COLO668 (cell line): ENCODE measurements at regions not wholly inside any gene's neighbourhood (a gene's known extent, or its start where the extent isn't known, plus 50 kb on each side); places are given as distances from the start of the nearest gene placed in this dataset.
A peak's percentile ranks its signal among the peaks of the same experiment; 100 is the strongest.

ENCODE experiments used
- DNase-seq: peaks from one replicate; lab custom pipeline; 2025; ENCODE audit not compliant: unreplicated experiment; lab: John Stamatoyannopoulos, UW

- DNase-seq, result no peak
Observed at GRCh38 chr4:163621821-163622220, 127.3 kb downstream of the TMA16 start.

GRCh38 chr4:163622379-163623035 lies 128.0 kb downstream of the TMA16 start:
- no peak for DNase-seq

DNA sequence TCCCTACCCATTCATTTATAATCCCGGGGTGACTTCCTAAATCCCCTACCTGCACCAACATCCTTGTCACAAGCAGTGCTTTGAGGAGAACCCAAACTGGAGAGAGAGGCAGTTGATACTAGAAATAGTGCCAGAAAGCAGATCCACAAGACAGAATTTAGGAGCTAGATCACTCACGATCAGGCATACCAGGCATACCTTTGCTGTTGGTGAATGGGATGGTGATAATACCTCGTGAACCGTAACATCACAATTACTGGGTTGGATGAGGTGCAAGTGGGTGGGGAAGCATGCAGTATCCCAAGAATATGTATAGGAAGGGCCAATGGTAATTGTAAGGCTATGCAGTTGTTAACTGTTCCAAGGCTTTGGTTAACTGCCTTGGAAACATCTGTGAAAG lies 129.3 kb downstream of the TMA16 start:
- no peak for DNase-seq

GRCh38 chr4:163624727-163625126 lies 130.2 kb downstream of the TMA16 start:
- no peak for DNase-seq

GRCh38 chr4:163631288-163631687 lies 136.8 kb downstream of the TMA16 start:
- DNase-seq, result no peak

DNA sequence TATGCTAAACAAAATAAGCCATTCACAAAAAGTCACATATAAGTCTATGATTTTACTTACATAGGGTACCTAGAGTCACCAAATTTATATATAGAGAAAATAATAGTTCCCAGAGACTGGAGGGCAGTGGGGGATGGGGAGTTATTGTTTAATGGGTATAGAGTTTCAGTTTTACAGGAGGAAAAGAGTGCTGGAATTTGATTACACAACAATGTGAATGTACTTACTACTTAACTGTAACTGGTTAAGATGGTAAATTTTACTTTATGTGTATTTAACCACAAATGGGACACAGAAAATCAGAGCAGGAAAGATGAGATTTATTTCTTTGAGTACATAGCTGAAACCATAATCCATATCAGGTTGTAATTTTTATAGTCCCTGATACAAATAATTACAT lies 144.4 kb downstream of the TMA16 start:
- DNase-seq, result no peak

- peak; percentile 3 for DNase-seq
Observed at GRCh38 chr4:163649557-163650091, 155.1 kb downstream of the TMA16 start.

DNA sequence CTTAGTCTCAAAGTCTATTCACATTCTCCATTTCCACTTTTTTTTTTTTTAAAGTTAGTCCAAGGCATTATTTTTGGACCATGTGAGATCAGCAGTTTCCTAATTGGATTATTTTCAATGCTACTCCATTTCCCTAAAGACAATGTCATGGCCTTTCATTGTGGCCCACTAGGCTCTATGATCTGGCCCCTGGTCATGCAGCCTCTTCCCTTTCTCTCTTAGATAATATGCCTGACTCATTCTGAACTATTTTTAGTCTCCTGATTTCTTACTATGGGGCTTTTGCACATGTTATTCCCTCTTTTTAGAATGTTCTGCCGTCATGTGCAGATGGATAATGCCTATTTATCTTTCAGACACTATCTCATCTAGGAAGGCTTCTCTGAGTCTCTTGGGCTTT lies 157.3 kb downstream of the TMA16 start:
- no peak for DNase-seq

- no peak for DNase-seq
Observed at GRCh38 chr4:163654621-163655020, 160.1 kb downstream of the TMA16 start.

- DNase-seq, result no peak
Observed at GRCh38 chr4:163660636-163661035, 166.1 kb downstream of the TMA16 start.

GRCh38 chr4:163662768-163663167 lies 168.3 kb downstream of the TMA16 start:
- no peak for DNase-seq

- no peak for DNase-seq
Observed at GRCh38 chr4:163663454-163664225, 169.2 kb downstream of the TMA16 start.

DNA sequence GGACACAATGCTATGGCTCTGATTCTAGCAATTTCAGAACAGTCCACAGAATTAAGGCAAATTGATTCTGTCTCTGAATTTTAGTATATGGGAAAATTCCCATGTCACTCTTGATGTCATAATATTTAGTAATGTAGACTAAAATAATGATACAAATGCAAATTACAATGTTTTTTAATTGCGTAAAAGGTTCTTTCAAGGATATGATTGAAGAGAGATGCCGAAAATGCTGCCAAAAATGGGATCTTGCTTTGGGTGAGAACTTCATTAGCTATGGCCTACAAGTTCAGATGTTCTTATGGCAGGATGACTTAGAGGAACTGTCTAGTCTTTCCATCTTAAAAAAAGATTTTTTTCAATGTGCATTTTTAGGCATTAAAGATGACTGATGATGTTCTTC lies 170.6 kb downstream of the TMA16 start:
- DNase-seq, result no peak

DNA sequence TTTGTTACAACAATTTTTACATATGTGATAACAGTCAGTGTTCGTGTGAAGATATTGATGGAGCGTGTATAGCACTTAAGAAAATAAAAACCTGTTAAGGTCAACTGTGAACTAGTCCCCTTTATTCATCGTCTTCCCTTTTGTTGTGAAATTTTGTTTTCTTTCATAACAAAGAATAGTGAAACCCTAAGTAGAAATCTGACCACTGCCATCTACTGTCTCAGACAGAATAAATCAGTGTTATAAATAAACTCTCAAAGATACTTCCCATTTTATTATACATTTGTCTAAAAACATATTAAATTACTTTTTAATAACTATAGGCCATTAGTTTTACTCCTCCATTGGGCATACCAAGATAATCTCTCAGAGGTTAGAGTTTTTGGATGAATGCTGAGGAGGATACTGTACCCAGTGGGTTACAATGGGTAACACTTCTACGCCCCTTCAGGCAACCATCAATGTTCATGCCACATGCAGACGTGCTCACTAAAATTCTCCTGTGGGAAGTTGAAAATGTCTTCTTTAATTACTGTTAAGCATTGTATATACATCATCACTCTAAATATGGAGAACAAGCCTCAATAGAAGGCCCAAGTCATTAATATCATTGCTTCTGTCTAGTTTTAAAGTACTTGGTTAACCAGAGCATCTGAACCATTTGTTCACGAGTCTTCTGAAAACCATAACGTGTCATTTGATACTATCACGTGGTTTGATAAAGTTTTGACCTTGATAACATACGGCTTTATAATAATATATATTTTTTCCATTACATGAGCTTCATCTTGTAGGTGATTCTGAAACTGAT lies 171.2 kb downstream of the TMA16 start:
- DNase-seq, result no peak

GRCh38 chr4:163666332-163666873 lies 171.9 kb downstream of the TMA16 start:
- no peak for DNase-seq

GRCh38 chr4:163672751-163673150 lies 178.3 kb downstream of the TMA16 start:
- DNase-seq, result no peak

DNA sequence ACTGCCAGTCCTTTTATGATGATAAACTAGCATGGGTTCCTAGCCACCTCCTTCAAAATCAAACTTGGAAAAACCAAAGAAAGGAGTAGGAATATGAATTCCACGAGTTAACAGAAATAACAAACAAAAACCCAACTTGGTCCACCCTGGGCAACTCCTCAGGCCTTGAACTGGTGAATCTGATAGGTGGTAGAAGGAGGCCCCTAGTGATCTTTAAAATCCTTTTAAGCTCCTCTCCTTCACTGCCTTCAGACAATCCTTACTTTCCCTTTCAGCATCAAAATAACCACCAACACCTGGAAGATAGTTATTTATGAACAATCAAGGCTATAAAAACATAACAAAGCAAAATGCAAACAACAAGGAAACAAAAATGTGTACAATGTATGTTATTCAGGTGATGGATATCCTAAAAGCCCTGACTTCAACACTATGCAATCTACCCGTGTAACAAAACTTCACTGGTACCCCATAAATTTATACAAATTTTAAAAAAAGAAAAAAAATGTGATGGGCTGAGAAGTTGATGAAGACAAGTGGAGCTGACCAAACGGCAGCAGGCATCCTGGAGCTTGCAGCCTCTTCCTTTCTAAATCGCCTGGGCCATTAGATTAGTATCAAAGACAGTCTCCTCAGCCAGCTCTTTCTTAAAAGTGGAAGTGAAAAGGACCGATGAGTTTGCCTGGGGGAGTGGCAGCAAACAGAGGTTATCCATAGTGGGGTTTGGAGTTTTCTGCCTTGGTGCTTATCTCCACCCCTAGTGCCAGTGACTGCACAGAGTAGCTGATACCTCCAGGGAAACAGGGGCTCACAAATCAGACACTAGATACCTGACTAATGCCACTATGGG lies 179.6 kb downstream of the TMA16 start:
- DNase-seq, result no peak

GRCh38 chr4:163679189-163679588 lies 184.7 kb downstream of the TMA16 start:
- DNase-seq, result no peak

DNA sequence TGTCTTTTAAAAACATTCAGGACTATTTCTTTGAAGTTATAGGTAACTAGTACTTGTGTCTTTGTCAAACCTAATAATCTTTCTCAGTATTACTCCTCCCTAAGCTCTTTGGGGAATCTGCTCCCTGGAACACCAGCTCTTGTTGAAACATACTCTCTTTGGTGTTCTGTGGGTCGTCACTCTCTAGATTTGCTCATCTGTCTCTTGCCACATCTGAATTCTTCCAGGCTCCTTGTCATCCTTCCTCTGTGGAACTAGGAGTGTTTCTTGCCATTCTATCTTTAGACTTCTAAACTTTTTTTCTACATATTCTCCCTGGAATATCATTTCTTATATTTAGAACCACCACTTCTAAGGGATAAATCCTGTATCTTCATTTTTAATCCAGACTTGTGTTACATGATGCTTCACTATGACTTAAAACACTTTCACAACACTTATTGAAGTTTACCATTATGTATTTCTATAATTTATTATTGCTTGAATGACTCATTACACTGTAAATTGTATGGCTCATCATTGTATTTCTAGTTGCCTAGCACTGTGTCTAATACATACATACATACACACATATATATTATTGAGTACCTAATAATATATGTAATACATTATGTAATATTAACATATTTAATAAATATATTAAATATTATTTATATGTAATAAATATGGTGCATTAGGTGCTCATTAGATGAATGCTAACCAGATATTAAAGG lies 186.1 kb downstream of the TMA16 start:
- DNase-seq, result no peak
